SK-N-SH (cell line): ENCODE measurements at regions not wholly inside any gene's neighbourhood (a gene's known extent, or its start where the extent isn't known, plus 50 kb on each side); places are given as distances from the start of the nearest gene placed in this dataset.

Source experiments
- CTCF ChIA-PET: fragments of 300-600, 350-600 bp; formaldehyde crosslinking; extraction: SDS; loops from one replicate; lab custom pipeline; 2021; lab: Yijun Ruan, JAX
- POLR2A ChIA-PET: fragments of 350-600 bp; sonication (Branson Sonifier 250); formaldehyde crosslinking; extraction: SDS; loops from one replicate; lab custom pipeline; 2020; ENCODE audit warnings: antibody characterized with exemption, inconsistent platforms; lab: Yijun Ruan, JAX
- DNase-seq: peaks from one replicate; pipeline ENCODE4 v3.0.0; 2012
- H2AFZ ChIP-seq: fragments of 200-600 bp; sonication (generic); 2 replicates; pipeline ENCODE4 v1.8.1; 2016; ENCODE audit warnings: antibody characterized with exemption, mild to moderate bottlenecking, low read depth
- H3F3A ChIP-seq: fragments of 200-600 bp; sonication (generic); replicated peaks from 2 replicates; pipeline ENCODE3; 2016; ENCODE audit warnings: antibody characterized with exemption, mild to moderate bottlenecking; ENCODE audit not compliant: insufficient read depth
- H3K27ac ChIP-seq, 2 experiments: fragments of 200-500 bp in 1 of 2; fragments of 200-600 bp in 1 of 2; sonication (Bioruptor generic) in 1 of 2; sonication (generic), shearing (Covaris generic) in 1 of 2; 2 replicates each; pipeline versions ENCODE4 v1.5.1 to v1.6.1; 2014 to 2016; ENCODE audit warnings: low read depth in 2 of 2, inconsistent platforms in 1 of 2, low read length in 1 of 2, mild to moderate bottlenecking in 1 of 2, mixed read lengths in 1 of 2
- H3K27me3 ChIP-seq: fragments of 200-600 bp; sonication (generic), shearing (Covaris generic); 2 replicates; pipeline ENCODE4 v1.6.1; 2016; ENCODE audit warnings: mixed run types; ENCODE audit not compliant: insufficient read depth
- H3K36me3 ChIP-seq, 2 experiments: fragments of 200-500 bp in 1 of 2; fragments of 200-600 bp in 1 of 2; sonication (Bioruptor generic) in 1 of 2; sonication (generic) in 1 of 2; replicated peaks in 1 of 2; 2 replicates each; pipeline versions ENCODE3 to v1.5.1; 2014 to 2016; ENCODE audit warnings: low read length in 1 of 2, mild to moderate bottlenecking in 1 of 2; ENCODE audit not compliant: insufficient read depth in 2 of 2, control insufficient read depth in 1 of 2
- H3K4me1 ChIP-seq, 2 experiments: fragments of 200-500 bp in 1 of 2; fragments of 200-600 bp in 1 of 2; sonication (Bioruptor generic) in 1 of 2; sonication (generic), shearing (Covaris generic) in 1 of 2; 2 replicates each; pipeline versions ENCODE4 v1.5.1 to v1.6.1; 2014 to 2016; ENCODE audit warnings: low read depth in 1 of 2, low read length in 1 of 2, mixed run types in 1 of 2; ENCODE audit not compliant: insufficient read depth in 2 of 2, control insufficient read depth in 1 of 2
- H3K4me2 ChIP-seq: fragments of 200-600 bp; sonication (generic), shearing (Covaris generic); 2 replicates; pipeline ENCODE4 v1.6.1; 2017; ENCODE audit warnings: mixed run types
- H3K4me3 ChIP-seq, 2 experiments: fragments of 200-500 bp in 1 of 2; fragments of 200-600 bp in 1 of 2; sonication (Bioruptor generic) in 1 of 2; sonication (generic), shearing (Covaris generic) in 1 of 2; 2 replicates each; pipeline versions ENCODE4 v1.5.1 to v1.8.1; 2014 to 2016; ENCODE audit warnings: low read depth in 2 of 2, inconsistent platforms in 1 of 2, low read length in 1 of 2, mild to moderate bottlenecking in 1 of 2, mixed read lengths in 1 of 2, moderate library complexity in 1 of 2
- H3K79me2 ChIP-seq: fragments of 200-600 bp; sonication (generic); 2 replicates; pipeline ENCODE4 v1.8.1; 2017; ENCODE audit warnings: mild to moderate bottlenecking; ENCODE audit not compliant: insufficient read depth
- H3K9ac ChIP-seq: fragments of 200-600 bp; sonication (generic); 2 replicates; pipeline ENCODE4 v1.6.1; 2017; ENCODE audit warnings: mixed run types
- H3K9me2 ChIP-seq: fragments of 200-600 bp; sonication (generic); 2 replicates; pipeline ENCODE4 v1.6.1; 2017; ENCODE audit warnings: mixed run types
- H3K9me3 ChIP-seq: fragments of 200-600 bp; sonication (generic); 2 replicates; pipeline ENCODE4 v1.6.1; 2017; ENCODE audit warnings: mixed run types, mild to moderate bottlenecking, moderate library complexity
- H4K20me1 ChIP-seq: fragments of 200-600 bp; sonication (generic); 2 replicates; pipeline ENCODE4 v1.6.1; 2017; ENCODE audit warnings: mild to moderate bottlenecking, mixed run types; ENCODE audit not compliant: insufficient read depth
- CHD2 ChIP-seq: fragments of 150-350 bp; IDR thresholded peaks from 2 replicates; pipeline ENCODE4 v1.6.1; 2018; ENCODE audit warnings: low read length; ENCODE audit not compliant: partially characterized antibody
- CTCF ChIP-seq: fragments of 200-600 bp; sonication (generic); IDR thresholded peaks from 2 replicates; pipeline ENCODE4 v1.6.1; 2017; ENCODE audit warnings: antibody characterized with exemption, mild to moderate bottlenecking, moderate library complexity
- EP300 ChIP-seq, 2 experiments: IDR thresholded peaks; 2 replicates each; pipeline versions ENCODE4 v1.4.0 to v1.6.1; 2012; ENCODE audit warnings: borderline replicate concordance in 1 of 2, low read depth in 1 of 2, low read length in 1 of 2
- EZH2phosphoT487 ChIP-seq: fragments of 200-600 bp; sonication (generic); IDR thresholded peaks from 2 replicates; pipeline ENCODE4 v1.6.1; 2017; ENCODE audit warnings: low read depth, mixed run types, mild to moderate bottlenecking, antibody characterized with exemption, moderate library complexity, borderline replicate concordance
- FOXJ3 ChIP-seq: sonication (generic); formaldehyde crosslinking; IDR thresholded peaks from 2 replicates; pipeline ENCODE4 v1.5.1; 2020; ENCODE audit warnings: mild to moderate bottlenecking, missing genetic modification reagents
- FOXM1 ChIP-seq: IDR thresholded peaks from 2 replicates; pipeline ENCODE4 v1.4.0; 2012; ENCODE audit warnings: low read depth, mild to moderate bottlenecking
- GATA2 ChIP-seq: sonication (generic); formaldehyde crosslinking; IDR thresholded peaks from 2 replicates; pipeline ENCODE4 v1.5.0; 2020; ENCODE audit warnings: mild to moderate bottlenecking, missing genetic modification reagents
- JUND ChIP-seq: IDR thresholded peaks from 2 replicates; pipeline ENCODE4 v1.4.0; 2012
- MAX ChIP-seq: IDR thresholded peaks from 2 replicates; pipeline ENCODE4 v1.4.0; 2012; ENCODE audit warnings: low read depth
- MXI1 ChIP-seq: IDR thresholded peaks from 2 replicates; pipeline ENCODE4 v1.6.1; 2012; ENCODE audit warnings: mild to moderate bottlenecking, low read depth, low read length, improper control_type of control experiment
- NFIC ChIP-seq: IDR thresholded peaks from 2 replicates; pipeline ENCODE4 v1.4.0; 2012; ENCODE audit warnings: borderline replicate concordance
- RAD21 ChIP-seq: IDR thresholded peaks from 2 replicates; pipeline ENCODE4 v1.6.1; 2012; ENCODE audit warnings: mild to moderate bottlenecking, low read length
- REST ChIP-seq: IDR thresholded peaks from 2 replicates; pipeline ENCODE4 v1.6.1; 2012; ENCODE audit warnings: mild to moderate bottlenecking, low read depth, low read length, moderate library complexity
- RFX5 ChIP-seq: IDR thresholded peaks from 2 replicates; pipeline ENCODE4 v1.6.1; 2012; ENCODE audit warnings: mild to moderate bottlenecking, improper control_type of control experiment, low read length
- SIN3A ChIP-seq: IDR thresholded peaks from 2 replicates; pipeline ENCODE4 v1.6.1; 2012; ENCODE audit warnings: low read depth, mild to moderate bottlenecking, low read length, moderate library complexity, borderline replicate concordance
- TCF12 ChIP-seq: IDR thresholded peaks from 2 replicates; pipeline ENCODE4 v1.4.0; 2012
- TEAD4 ChIP-seq: IDR thresholded peaks from 2 replicates; pipeline ENCODE4 v1.4.0; 2012; ENCODE audit warnings: mild to moderate bottlenecking, borderline replicate concordance; ENCODE audit not compliant: insufficient read depth
- WGBS: methylation state at CpG from one replicate; pipeline ENCODE4 v1.1.6; 2017; ENCODE audit warnings: low lambda C conversion rate; 5-methylcytosine and 5-hydroxymethylcytosine counted together

DNA sequence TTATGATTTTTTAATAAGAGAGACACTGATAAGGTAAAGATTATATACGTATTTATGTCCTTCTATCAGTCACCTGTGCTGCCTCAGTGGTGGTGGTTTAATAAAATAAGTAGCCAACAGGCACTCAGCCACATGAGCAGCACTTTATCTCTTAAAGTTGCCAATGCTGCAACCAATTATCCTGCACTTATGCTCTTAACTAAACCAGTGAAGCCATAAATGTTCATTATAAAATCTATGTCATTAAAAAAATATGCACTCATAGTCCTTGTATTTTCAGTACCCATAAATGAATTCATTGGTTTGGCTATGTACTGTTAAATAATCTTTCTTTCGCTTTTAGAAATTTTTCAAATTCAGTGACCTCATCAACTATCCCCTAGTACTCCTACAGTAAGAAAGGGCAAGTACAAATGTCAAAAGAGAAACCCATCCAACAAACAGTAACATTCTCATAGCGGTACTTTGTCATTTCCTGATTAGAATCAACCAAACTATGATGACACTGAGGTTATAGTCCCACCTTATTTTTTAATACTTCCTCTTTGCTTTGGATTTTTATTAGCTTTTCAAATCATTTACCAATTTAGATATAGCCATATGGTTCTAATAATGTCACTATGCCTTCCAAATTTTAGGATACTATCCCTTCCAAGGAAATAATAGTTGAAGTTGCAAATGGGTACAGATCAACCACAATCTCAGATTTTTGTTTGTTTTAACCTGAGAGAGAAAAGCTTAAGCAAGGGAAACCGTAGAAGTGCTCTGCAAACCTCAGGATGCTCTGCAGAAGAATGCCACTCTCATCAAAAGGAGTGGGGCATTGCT is 190.9 kb downstream of the KLF12 start:
- Histone ChIP-seq H2AFZ (no peak overlapping the region), H3K27ac (peak overlapping the region in 1 of 2 experiments; percentile 87; a peak in 2 of 4 replicates), H3F3A (peaks cover 15% of the 10 kb centered on the region), H3K79me2 (peaks cover 13% of the 10 kb centered on the region; the same call in 1 of the 2 replicates), H3K4me1 (peaks cover 14 to 51% of the 10 kb centered on the region in 2 experiments; a peak in 3 of 4 replicates), H3K27me3 (no peaks in the 10 kb centered on the region), H3K4me2 (no peak overlapping the region), H3K9me2 (no peaks in the 10 kb centered on the region), H3K36me3 (peaks cover 0 to 14% of the 10 kb centered on the region in 2 experiments), H3K9ac (no peak overlapping the region), H3K9me3 (no peaks in the 10 kb centered on the region), H4K20me1 (no peaks in the 10 kb centered on the region), H3K4me3 (no peak overlapping the region)
- DNase-seq = peak; percentile 16
- ChIA-PET CTCF (interaction anchor here (1.0 kb wide), 1 partner anchor 343 kb away, joined by 4 read pairs; no protein-coding TSS in a partner anchor), POLR2A (no interaction called here)
- TF ChIP-seq CHD2 = peak; percentile 24
- no peak for TF ChIP-seq MAX
- no peak for TF ChIP-seq CTCF
- peak; percentile 76 for TF ChIP-seq GATA2 (CRISPR knock-in tag)
- peak in 1 of 2 experiments; percentile 77; a peak in 2 of 4 replicates for TF ChIP-seq EP300 (IDR thresholded peaks at IDR 0.05; ENCODE audit: borderline replicate concordance in 1 of 2, low read depth in 1 of 2, low read length in 1 of 2)
- WGBS = 60% methylated on average over 4 of the region's 4 CpGs

DNA sequence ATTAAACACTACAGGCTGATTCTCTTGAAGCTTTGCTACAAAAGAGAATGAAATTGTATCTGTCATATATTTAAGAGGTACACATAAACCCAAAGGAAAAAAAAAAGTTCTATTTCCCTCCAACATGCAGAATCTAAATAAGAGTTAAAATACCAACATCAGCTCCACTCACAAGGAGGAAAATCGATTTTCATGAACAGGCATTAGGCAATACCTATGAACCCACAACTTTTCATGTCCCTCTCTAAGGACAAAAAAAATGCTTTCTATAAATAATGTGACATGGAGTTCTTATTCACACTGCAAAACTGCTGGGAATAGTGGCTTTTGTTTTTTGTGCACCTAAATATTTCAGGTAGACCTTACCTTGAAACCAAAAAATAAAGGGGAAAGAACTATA is 192.5 kb downstream of the KLF12 start:
- POLR2A ChIA-PET = no interaction called here
- Histone ChIP-seq H3K79me2 (peaks cover 21% of the 10 kb centered on the region; the same call in 1 of the 2 replicates), H3F3A (peaks cover 16% of the 10 kb centered on the region), H3K9me3 (no peaks in the 10 kb centered on the region), H3K4me3 (no peak overlapping the region), H3K4me1 (peaks cover 21 to 52% of the 10 kb centered on the region in 2 experiments), H3K27ac (no peak overlapping the region), H3K4me2 (no peak overlapping the region), H3K27me3 (no peaks in the 10 kb centered on the region), H3K9ac (no peak overlapping the region), H3K36me3 (peaks cover 0 to 16% of the 10 kb centered on the region in 2 experiments)
- CTCF ChIA-PET = interaction anchor here (0.7 to 0.8 kb wide), 3 partner anchors 36 to 1278 kb away, joined by 3 read pairs; no protein-coding TSS in a partner anchor
- DNase-seq = no peak
- 57% methylated on average over 1 of the region's 1 CpG for WGBS
- TF ChIP-seq SIN3A = no peak
- TF ChIP-seq TEAD4 = no peak
- no peak for TF ChIP-seq MXI1
- no peak for TF ChIP-seq TCF12
- no peak for TF ChIP-seq FOXM1
- TF ChIP-seq RAD21 = no peak
- TF ChIP-seq FOXJ3 (CRISPR knock-in tag) = no peak
- no peak for TF ChIP-seq CTCF
- TF ChIP-seq GATA2 (CRISPR knock-in tag) = no peak
- TF ChIP-seq RFX5 = no peak
- TF ChIP-seq REST = no peak
- no peak for TF ChIP-seq JUND
- no peak for TF ChIP-seq EZH2phosphoT487
- TF ChIP-seq NFIC = no peak
- TF ChIP-seq, all 33 proteins: peak for 0
- Histone ChIP-seq H3K9me2 (no peaks in the 10 kb centered on the region), H4K20me1 (no peaks in the 10 kb centered on the region), H2AFZ (no peak overlapping the region)
